Vagina (tissue), 2 donors: ENCODE measurements at regions not wholly inside any gene's neighbourhood (a gene's known extent, or its start where the extent isn't known, plus 50 kb on each side); places are given as distances from the start of the nearest gene placed in this dataset.

ENCODE experiments used
- CTCF ChIP-seq, 3 experiments: fragments of 450-650 bp in 2 of 3; fragments of 200-600 bp in 1 of 3; sonication (generic) in 1 of 3; IDR thresholded peaks; one replicate each; pipeline ENCODE4 v1.5.1; 2017 to 2019; ENCODE audit warnings: antibody characterized with exemption in 3 of 3, mild to moderate bottlenecking in 2 of 3, moderate library complexity in 2 of 3
- POLR2A ChIP-seq, 2 donors: fragments of 450-650 bp; IDR thresholded peaks; one replicate each; pipeline ENCODE4 v1.6.1; 2017; ENCODE audit warnings: antibody characterized with exemption in 2 of 2, mild to moderate bottlenecking in 2 of 2, moderate library complexity in 2 of 2
- POLR2AphosphoS5 ChIP-seq, 2 donors: sonication (generic); formaldehyde crosslinking; IDR thresholded peaks; one replicate each; pipeline ENCODE4 v1.9.0; 2017; ENCODE audit warnings: antibody characterized with exemption in 2 of 2, mild to moderate bottlenecking in 2 of 2, low read depth in 1 of 2; ENCODE audit not compliant: insufficient read depth in 1 of 2

- TF ChIP-seq CTCF (IDR thresholded peaks at IDR 0.05) (no peak), POLR2AphosphoS5 (IDR thresholded peaks at IDR 0.05; ENCODE audit: insufficient read depth in 1 of 2, low read depth in 1 of 2) (no peak), POLR2A (IDR thresholded peaks at IDR 0.05) (no peak)
Measured at GRCh38 chr13:73803997-73804396, 330.2 kb downstream of the KLF12 start.
